ENCODE measurements at regions not wholly inside any gene's neighbourhood (a gene's known extent, or its start where the extent isn't known, plus 50 kb on each side); places are given as distances from the start of the nearest gene placed in this dataset.

DNA sequence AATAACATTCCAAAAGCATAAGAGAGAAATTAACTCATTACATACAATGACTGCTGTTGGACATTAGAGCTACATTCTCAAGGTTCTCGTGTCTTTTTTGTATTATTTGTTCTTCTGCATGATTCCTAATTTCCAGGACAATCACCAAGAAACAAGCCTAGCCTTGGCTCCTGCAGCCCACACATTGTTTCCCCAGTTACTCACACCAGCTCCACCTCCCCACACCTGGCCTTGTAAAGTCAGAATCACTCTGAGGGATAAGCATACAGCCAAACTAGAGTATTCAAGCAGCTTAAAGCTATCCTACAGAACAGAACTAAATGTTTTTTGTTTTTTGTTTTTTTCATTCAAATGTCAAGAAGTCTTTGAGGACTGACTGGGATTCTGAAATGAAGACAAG is 189.2 kb downstream of the HINT1 start:
- Histone ChIP-seq H4K20me1 (ENCODE audit: insufficient read depth, low read depth, low read length) (no peaks in the 10 kb centered on the region), H3K36me3 (ENCODE audit: insufficient read depth, low read length) (no peaks in the 10 kb centered on the region), H3K27ac (ENCODE audit: low read length) (no peak overlapping the region), H3K27me3 (ENCODE audit: low read length) (no peaks in the 10 kb centered on the region), H3K4me3 (ENCODE audit: low read length) (no peak overlapping the region), H3K79me2 (ENCODE audit: low read length) (no peaks in the 10 kb centered on the region), H3K9me2 (replicated peaks; ENCODE audit: insufficient read depth, low read length) (no peaks in the 10 kb centered on the region), H3K9ac (ENCODE audit: low read length) (no peak overlapping the region), H2AFZ (ENCODE audit: low read length) (no peak overlapping the region), H3K4me1 (ENCODE audit: low read length) (no peaks in the 10 kb centered on the region), H3K4me2 (ENCODE audit: low read depth, low read length, poor library complexity, severe bottlenecking) (no peak overlapping the region), H3K9me3 (ENCODE audit: low read length) (no peaks in the 10 kb centered on the region)
- no peak for DNase-seq

DNA sequence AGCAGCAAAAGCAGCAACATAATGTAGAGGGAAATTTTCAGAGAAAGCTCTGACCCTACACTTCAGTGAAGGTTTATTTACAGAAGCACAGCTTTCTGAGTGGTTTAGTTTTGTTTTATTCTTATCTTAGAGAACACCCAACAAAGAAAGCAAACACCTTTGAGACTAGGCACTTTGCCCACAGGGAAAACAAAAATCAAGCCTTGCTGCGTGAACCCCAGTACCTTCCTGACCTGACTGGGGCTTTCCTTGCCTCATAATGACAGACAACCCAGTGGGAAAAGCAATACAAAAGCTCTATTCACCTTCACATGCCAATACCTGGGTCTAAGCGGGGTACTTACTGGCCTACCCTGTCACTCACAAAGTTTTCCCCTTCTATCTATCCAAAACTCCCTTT is 189.8 kb downstream of the HINT1 start:
- Histone ChIP-seq H3K27ac (ENCODE audit: low read length) (no peak overlapping the region), H3K9me3 (ENCODE audit: low read length) (no peaks in the 10 kb centered on the region), H3K27me3 (ENCODE audit: low read length) (no peaks in the 10 kb centered on the region), H2AFZ (ENCODE audit: low read length) (no peak overlapping the region), H4K20me1 (ENCODE audit: insufficient read depth, low read depth, low read length) (no peaks in the 10 kb centered on the region), H3K36me3 (ENCODE audit: insufficient read depth, low read length) (no peaks in the 10 kb centered on the region), H3K4me3 (ENCODE audit: low read length) (no peak overlapping the region), H3K79me2 (ENCODE audit: low read length) (no peaks in the 10 kb centered on the region), H3K4me1 (ENCODE audit: low read length) (no peaks in the 10 kb centered on the region), H3K9ac (ENCODE audit: low read length) (no peak overlapping the region), H3K9me2 (replicated peaks; ENCODE audit: insufficient read depth, low read length) (no peaks in the 10 kb centered on the region), H3K4me2 (ENCODE audit: low read depth, low read length, poor library complexity, severe bottlenecking) (no peak overlapping the region)
- no peak for DNase-seq

DNA sequence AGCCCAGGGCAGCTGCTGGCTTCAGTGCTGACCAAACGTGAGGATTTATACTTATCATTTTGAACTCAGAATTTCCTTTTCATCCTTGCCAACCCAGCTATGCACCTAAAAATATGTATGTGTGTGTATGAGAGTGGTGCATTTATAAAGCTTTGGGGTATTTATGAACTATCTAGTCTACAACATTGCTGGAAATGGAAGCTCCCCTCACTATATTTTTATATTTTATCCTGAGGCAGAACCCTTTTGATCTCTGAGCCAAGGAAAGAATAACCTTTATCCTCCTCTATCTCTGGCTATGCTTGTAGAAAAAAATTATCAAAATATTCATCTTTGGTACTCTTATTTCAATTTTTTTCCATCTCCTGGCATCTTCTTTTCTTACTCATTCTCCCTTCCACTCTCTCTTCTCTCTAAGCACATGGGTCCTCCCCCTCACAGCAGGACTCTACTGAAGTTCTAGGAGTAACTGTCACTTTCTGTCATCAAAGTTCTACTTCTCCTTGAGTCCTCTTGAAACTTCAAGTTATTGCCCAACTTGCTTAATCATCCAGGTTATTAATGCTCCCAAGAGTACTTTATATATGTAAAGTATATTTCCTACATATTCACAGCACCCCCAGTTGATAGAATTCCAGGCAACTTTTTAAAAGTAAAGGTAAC is 190.9 kb downstream of the HINT1 start:
- no peaks in the 10 kb centered on the region for H3K9me2 ChIP-seq (replicated peaks; ENCODE audit: insufficient read depth, low read length)
- H3K36me3 ChIP-seq (ENCODE audit: insufficient read depth, low read length): no peaks in the 10 kb centered on the region
- no peak overlapping the region for H3K4me3 ChIP-seq (ENCODE audit: low read length)
- H3K27ac ChIP-seq (ENCODE audit: low read length): no peak overlapping the region
- no peak overlapping the region for H3K4me2 ChIP-seq (ENCODE audit: low read depth, low read length, poor library complexity, severe bottlenecking)
- no peak overlapping the region for H3K9ac ChIP-seq (ENCODE audit: low read length)
- no peak overlapping the region for H2AFZ ChIP-seq (ENCODE audit: low read length)
- H3K27me3 ChIP-seq (ENCODE audit: low read length): no peaks in the 10 kb centered on the region
- no peaks in the 10 kb centered on the region for H3K79me2 ChIP-seq (ENCODE audit: low read length)
- H3K9me3 ChIP-seq (ENCODE audit: low read length): no peaks in the 10 kb centered on the region
- H4K20me1 ChIP-seq (ENCODE audit: insufficient read depth, low read depth, low read length): no peaks in the 10 kb centered on the region
- no peaks in the 10 kb centered on the region for H3K4me1 ChIP-seq (ENCODE audit: low read length)
- DNase-seq: no peak

DNA sequence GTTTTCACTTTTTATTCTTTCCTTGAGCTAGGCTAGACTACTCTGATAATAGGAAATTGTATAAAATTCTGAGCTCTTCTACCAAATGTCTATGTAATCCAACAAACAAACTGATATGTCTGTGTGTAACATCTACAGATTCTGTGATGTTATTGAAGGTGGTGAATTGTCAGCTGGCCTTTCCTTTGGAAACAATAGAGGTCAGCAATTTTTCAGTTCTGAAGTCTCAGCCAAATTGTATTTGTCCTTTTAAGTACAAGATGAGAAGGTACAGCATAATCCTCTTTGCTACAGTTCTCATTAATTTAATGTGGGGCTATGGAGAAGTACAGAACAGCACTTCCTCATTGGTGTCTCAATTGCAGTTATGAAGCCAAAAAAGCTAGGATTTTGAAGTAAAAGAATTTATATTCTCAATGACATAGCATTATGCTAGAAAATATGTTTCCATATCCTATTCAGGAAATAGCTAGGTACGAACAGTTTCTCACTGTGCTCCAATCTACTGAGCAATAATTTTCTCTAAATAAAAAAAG is 198.0 kb downstream of the HINT1 start:
- Histone ChIP-seq H3K27ac (ENCODE audit: low read length) (no peak overlapping the region), H2AFZ (ENCODE audit: low read length) (no peak overlapping the region), H3K9ac (ENCODE audit: low read length) (no peak overlapping the region), H3K27me3 (ENCODE audit: low read length) (no peaks in the 10 kb centered on the region), H3K36me3 (ENCODE audit: insufficient read depth, low read length) (no peaks in the 10 kb centered on the region), H3K4me3 (ENCODE audit: low read length) (no peak overlapping the region), H3K9me3 (ENCODE audit: low read length) (no peaks in the 10 kb centered on the region), H3K79me2 (ENCODE audit: low read length) (no peaks in the 10 kb centered on the region), H4K20me1 (ENCODE audit: insufficient read depth, low read depth, low read length) (no peaks in the 10 kb centered on the region), H3K9me2 (replicated peaks; ENCODE audit: insufficient read depth, low read length) (no peaks in the 10 kb centered on the region), H3K4me1 (ENCODE audit: low read length) (no peaks in the 10 kb centered on the region), H3K4me2 (ENCODE audit: low read depth, low read length, poor library complexity, severe bottlenecking) (no peak overlapping the region)
- no peak for DNase-seq

DNA sequence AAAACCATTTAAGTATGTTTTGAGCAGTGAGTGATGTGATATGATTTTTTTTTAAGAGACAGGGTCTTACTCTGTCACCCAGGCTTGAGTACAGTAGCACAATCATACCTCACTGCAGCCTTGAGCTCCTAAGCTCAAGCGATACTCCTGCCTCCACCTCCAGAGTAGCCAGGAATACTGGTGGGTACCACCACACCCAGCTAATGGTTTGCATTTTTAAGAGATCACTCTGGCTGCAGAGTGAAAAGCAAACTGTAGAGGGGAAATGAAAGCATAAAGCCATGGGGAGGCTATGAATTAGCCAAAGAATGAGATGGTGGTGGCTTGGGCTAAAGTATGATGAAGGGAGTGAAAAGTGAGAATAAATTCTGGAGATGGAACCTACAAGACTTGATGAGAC is 199.1 kb downstream of the HINT1 start:
- no peak overlapping the region for H3K9ac ChIP-seq (ENCODE audit: low read length)

DNA sequence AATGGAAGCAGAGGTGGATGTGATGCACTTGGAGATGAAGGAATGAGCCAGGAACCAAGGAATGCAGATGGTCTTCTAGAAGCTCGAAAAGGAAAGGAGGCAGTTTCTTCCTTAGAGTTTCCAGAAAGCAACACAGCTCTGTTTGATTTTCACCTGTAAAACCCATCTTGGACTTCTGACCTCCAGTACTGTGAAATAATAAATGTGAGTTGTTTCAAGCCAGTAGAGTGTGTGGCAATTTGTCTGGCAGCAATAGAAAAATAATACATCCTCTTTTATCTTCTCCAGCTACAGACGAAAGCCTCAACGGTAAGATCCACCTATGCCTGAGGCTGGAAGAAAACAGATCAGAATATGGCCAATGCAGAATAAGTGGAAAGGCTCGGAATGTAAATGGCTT is 199.7 kb downstream of the HINT1 start:
- Histone ChIP-seq H3K79me2 (ENCODE audit: low read length) (no peaks in the 10 kb centered on the region), H3K4me3 (ENCODE audit: low read length) (no peak overlapping the region), H3K4me2 (ENCODE audit: low read depth, low read length, poor library complexity, severe bottlenecking) (no peak overlapping the region), H3K27me3 (ENCODE audit: low read length) (no peaks in the 10 kb centered on the region), H3K9me3 (ENCODE audit: low read length) (no peaks in the 10 kb centered on the region), H3K27ac (ENCODE audit: low read length) (no peak overlapping the region), H3K36me3 (ENCODE audit: insufficient read depth, low read length) (no peaks in the 10 kb centered on the region), H2AFZ (ENCODE audit: low read length) (no peak overlapping the region), H3K4me1 (ENCODE audit: low read length) (no peaks in the 10 kb centered on the region), H4K20me1 (ENCODE audit: insufficient read depth, low read depth, low read length) (no peaks in the 10 kb centered on the region), H3K9ac (ENCODE audit: low read length) (no peak overlapping the region), H3K9me2 (replicated peaks; ENCODE audit: insufficient read depth, low read length) (no peaks in the 10 kb centered on the region)
- DNase-seq: no peak

More for the DNA sequence above, 199.1 kb downstream of the HINT1 start:
- Histone ChIP-seq H3K79me2 (ENCODE audit: low read length) (no peaks in the 10 kb centered on the region), H3K27ac (ENCODE audit: low read length) (no peak overlapping the region), H2AFZ (ENCODE audit: low read length) (no peak overlapping the region), H3K9me3 (ENCODE audit: low read length) (no peaks in the 10 kb centered on the region), H3K36me3 (ENCODE audit: insufficient read depth, low read length) (no peaks in the 10 kb centered on the region), H3K4me3 (ENCODE audit: low read length) (no peak overlapping the region), H3K27me3 (ENCODE audit: low read length) (no peaks in the 10 kb centered on the region), H3K4me1 (ENCODE audit: low read length) (no peaks in the 10 kb centered on the region), H3K9me2 (replicated peaks; ENCODE audit: insufficient read depth, low read length) (no peaks in the 10 kb centered on the region), H4K20me1 (ENCODE audit: insufficient read depth, low read depth, low read length) (no peaks in the 10 kb centered on the region), H3K4me2 (ENCODE audit: low read depth, low read length, poor library complexity, severe bottlenecking) (no peak overlapping the region)
- DNase-seq: no peak

DNA sequence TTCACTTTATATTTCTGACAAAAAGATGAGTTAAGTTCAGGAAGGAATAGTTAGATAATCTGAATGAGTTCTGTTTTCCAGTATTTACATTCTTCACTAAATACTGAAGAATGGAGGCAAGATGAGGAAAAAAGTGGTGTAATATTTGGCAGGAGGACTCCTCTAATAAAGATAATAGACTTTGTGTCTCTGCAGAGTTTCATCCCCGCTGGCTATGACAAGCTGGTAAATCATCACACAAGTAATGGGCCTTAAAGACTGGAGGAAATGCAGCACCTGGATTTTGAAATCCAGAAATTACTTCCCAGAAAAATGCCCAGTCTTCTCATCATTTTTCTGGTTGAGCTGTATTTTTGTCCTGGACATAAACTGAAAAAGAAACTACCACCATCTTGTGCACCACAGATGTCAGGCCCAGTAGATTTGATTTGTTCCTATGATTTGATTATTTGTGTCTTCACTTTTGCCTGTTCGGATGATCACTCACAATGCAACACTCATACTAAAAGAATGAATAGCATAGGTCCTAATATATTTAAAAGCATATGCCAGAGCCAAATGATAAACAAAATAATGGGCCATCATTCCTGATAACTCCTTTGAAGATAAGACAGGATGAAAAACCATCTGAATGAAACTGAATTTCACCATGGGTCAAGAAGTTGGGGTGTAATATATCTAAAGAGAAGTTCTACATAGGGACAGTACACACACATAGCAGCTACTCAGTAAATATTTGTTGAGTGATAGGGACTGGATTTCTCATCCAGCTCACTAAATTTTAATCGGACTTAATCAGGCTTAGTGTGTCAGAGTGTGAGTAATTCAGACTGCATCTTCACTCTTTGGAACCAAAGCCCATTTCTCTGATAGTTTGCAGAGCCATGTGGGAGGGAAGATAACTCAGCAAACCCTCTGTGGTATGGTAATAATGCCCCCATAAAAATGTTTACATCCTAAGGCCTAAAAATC is 200.5 kb downstream of the HINT1 start:
- H3K9me2 ChIP-seq (replicated peaks; ENCODE audit: insufficient read depth, low read length): no peaks in the 10 kb centered on the region
- H3K27ac ChIP-seq (ENCODE audit: low read length): no peak overlapping the region
- no peaks in the 10 kb centered on the region for H4K20me1 ChIP-seq (ENCODE audit: insufficient read depth, low read depth, low read length)
- no peaks in the 10 kb centered on the region for H3K27me3 ChIP-seq (ENCODE audit: low read length)
- DNase-seq: no peak
- no peaks in the 10 kb centered on the region for H3K79me2 ChIP-seq (ENCODE audit: low read length)
- no peaks in the 10 kb centered on the region for H3K4me1 ChIP-seq (ENCODE audit: low read length)
- H3K9ac ChIP-seq (ENCODE audit: low read length): no peak overlapping the region
- no peaks in the 10 kb centered on the region for H3K36me3 ChIP-seq (ENCODE audit: insufficient read depth, low read length)
- no peak overlapping the region for H3K4me2 ChIP-seq (ENCODE audit: low read depth, low read length, poor library complexity, severe bottlenecking)
- H2AFZ ChIP-seq (ENCODE audit: low read length): no peak overlapping the region
- no peaks in the 10 kb centered on the region for H3K9me3 ChIP-seq (ENCODE audit: low read length)
- H3K4me3 ChIP-seq (ENCODE audit: low read length): no peak overlapping the region

DNA sequence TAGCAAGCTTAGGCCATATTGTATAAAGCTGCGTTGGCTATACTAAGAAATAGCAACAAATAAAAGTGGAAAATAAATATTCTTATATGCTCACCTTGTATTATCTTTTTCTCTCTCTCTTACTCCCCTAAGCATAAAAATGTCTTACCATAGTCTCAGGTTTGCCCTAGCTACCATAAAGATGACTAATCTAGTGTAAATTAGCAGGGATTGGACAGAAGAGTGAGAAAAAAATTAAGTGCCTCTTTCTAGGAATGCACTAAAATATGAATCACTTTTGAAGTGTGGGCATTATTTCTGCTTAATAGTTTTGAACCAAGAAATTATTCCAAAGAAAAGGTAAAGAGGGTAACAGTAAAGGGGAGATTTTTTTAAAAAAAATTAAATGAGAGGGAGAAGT is 201.3 kb downstream of the HINT1 start:
- no peaks in the 10 kb centered on the region for H3K79me2 ChIP-seq (ENCODE audit: low read length)
- no peak overlapping the region for H3K4me3 ChIP-seq (ENCODE audit: low read length)
- no peaks in the 10 kb centered on the region for H3K9me2 ChIP-seq (replicated peaks; ENCODE audit: insufficient read depth, low read length)
- H3K9ac ChIP-seq (ENCODE audit: low read length): no peak overlapping the region
- H3K4me2 ChIP-seq (ENCODE audit: low read depth, low read length, poor library complexity, severe bottlenecking): no peak overlapping the region
- H3K27me3 ChIP-seq (ENCODE audit: low read length): no peaks in the 10 kb centered on the region
- no peaks in the 10 kb centered on the region for H3K4me1 ChIP-seq (ENCODE audit: low read length)
- no peaks in the 10 kb centered on the region for H3K36me3 ChIP-seq (ENCODE audit: insufficient read depth, low read length)
- no peaks in the 10 kb centered on the region for H4K20me1 ChIP-seq (ENCODE audit: insufficient read depth, low read depth, low read length)
- no peak overlapping the region for H3K27ac ChIP-seq (ENCODE audit: low read length)
- no peaks in the 10 kb centered on the region for H3K9me3 ChIP-seq (ENCODE audit: low read length)
- no peak for DNase-seq
- no peak overlapping the region for H2AFZ ChIP-seq (ENCODE audit: low read length)

Data from Karpas-422 (cell line).